ENCODE measurements at regions not wholly inside any gene's neighbourhood (a gene's known extent, or its start where the extent isn't known, plus 50 kb on each side); places are given as distances from the start of the nearest gene placed in this dataset.

DNA sequence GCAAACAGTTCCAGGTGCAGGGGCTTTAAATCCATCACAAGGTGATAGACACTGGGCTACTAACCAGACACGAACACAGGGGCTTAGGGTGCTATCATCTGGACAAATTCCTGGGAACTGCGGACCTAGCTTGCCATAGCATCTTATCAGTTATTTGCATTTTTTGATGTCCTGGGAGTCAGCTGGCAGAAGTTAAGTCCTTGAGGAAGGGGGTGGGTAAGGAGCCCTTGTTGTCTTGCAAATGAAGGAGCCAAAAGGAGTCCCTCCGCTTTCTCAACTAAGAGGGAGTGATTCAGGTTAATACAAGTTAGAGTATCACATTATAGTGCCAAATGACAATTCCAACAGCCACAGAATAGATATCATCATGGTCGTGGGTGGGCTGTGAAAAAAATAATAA lies 108.9 kb downstream of the NPAP1 start:
- TF ChIP-seq, protein P1, sequence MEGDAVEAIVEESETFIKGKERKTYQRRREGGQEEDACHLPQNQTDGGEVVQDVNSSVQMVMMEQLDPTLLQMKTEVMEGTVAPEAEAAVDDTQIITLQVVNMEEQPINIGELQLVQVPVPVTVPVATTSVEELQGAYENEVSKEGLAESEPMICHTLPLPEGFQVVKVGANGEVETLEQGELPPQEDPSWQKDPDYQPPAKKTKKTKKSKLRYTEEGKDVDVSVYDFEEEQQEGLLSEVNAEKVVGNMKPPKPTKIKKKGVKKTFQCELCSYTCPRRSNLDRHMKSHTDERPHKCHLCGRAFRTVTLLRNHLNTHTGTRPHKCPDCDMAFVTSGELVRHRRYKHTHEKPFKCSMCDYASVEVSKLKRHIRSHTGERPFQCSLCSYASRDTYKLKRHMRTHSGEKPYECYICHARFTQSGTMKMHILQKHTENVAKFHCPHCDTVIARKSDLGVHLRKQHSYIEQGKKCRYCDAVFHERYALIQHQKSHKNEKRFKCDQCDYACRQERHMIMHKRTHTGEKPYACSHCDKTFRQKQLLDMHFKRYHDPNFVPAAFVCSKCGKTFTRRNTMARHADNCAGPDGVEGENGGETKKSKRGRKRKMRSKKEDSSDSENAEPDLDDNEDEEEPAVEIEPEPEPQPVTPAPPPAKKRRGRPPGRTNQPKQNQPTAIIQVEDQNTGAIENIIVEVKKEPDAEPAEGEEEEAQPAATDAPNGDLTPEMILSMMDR (conservative IDR thresholded peaks at IDR 0.05; ENCODE audit: low read depth, low read length), result no peak
- no peak for TF ChIP-seq MAFK (IDR thresholded peaks at IDR 0.05; ENCODE audit: low read depth, low read length)
- TF ChIP-seq, protein P2, sequence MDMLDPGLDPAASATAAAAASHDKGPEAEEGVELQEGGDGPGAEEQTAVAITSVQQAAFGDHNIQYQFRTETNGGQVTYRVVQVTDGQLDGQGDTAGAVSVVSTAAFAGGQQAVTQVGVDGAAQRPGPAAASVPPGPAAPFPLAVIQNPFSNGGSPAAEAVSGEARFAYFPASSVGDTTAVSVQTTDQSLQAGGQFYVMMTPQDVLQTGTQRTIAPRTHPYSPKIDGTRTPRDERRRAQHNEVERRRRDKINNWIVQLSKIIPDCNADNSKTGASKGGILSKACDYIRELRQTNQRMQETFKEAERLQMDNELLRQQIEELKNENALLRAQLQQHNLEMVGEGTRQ (IDR thresholded peaks at IDR 0.05; ENCODE audit: low read depth, low read length), result no peak
- TF ChIP-seq POLR2A (IDR thresholded peaks at IDR 0.05; ENCODE audit: low read depth, low read length), result no peak
- TF ChIP-seq RFX5 (IDR thresholded peaks at IDR 0.05; ENCODE audit: low read depth, low read length), result no peak
- TF ChIP-seq CEBPB (IDR thresholded peaks at IDR 0.05; ENCODE audit: low read depth, low read length), result no peak
- TF ChIP-seq RAD21 (IDR thresholded peaks at IDR 0.05; ENCODE audit: low read length), result no peak
- no peak for TF ChIP-seq RCOR1 (IDR thresholded peaks at IDR 0.05; ENCODE audit: insufficient replicate concordance, low read length)
- no peak for TF ChIP-seq MXI1 (IDR thresholded peaks at IDR 0.05; ENCODE audit: borderline replicate concordance, low read depth, low read length)
- TF ChIP-seq BHLHE40 (IDR thresholded peaks at IDR 0.05; ENCODE audit: low read depth, low read length), result no peak
- TF ChIP-seq MAZ (IDR thresholded peaks at IDR 0.05; ENCODE audit: borderline replicate concordance, low read depth, low read length), result no peak

Measured in IMR-90 (cell line).